OCI-LY3 (cell line): ENCODE measurements at regions not wholly inside any gene's neighbourhood (a gene's known extent, or its start where the extent isn't known, plus 50 kb on each side); places are given as distances from the start of the nearest gene placed in this dataset.

ENCODE experiments used
- H2AFZ ChIP-seq: fragments of 200-600, 300-600 bp; shearing (Covaris generic); 2 replicates; pipeline ENCODE4 v1.6.0; 2014; ENCODE audit warnings: antibody characterized with exemption, low read depth, low read length
- H3K27ac ChIP-seq: fragments of 200-600, 300-600 bp; sonication (generic); 2 replicates; pipeline ENCODE4 v1.5.1; 2014; ENCODE audit warnings: mild to moderate bottlenecking, low read length, moderate library complexity, mixed read lengths
- H3K27me3 ChIP-seq: fragments of 200-600, 300-600 bp; sonication (generic); 2 replicates; pipeline ENCODE4 v1.6.1; 2014; ENCODE audit warnings: low read depth, low read length, mixed read lengths
- H3K36me3 ChIP-seq: fragments of 200-600, 300-600 bp; sonication (generic); replicated peaks from 2 replicates; pipeline ENCODE3; 2014; ENCODE audit warnings: low read depth, low read length, mixed read lengths
- H3K4me1 ChIP-seq: fragments of 300-600, 200-600 bp; sonication (generic); 2 replicates; pipeline ENCODE4 v1.6.1; 2014; ENCODE audit warnings: low read length, mixed read lengths
- H3K4me2 ChIP-seq: fragments of 200-600, 300-600 bp; sonication (generic); 2 replicates; pipeline ENCODE4 v1.6.1; 2014; ENCODE audit warnings: low read length, mixed read lengths
- H3K4me3 ChIP-seq: fragments of 300-600, 200-600 bp; sonication (generic); 2 replicates; pipeline ENCODE4 v1.5.1; 2014; ENCODE audit warnings: antibody characterized with exemption, mild to moderate bottlenecking, low read length, moderate library complexity
- H3K79me2 ChIP-seq: fragments of 300-600, 200-600 bp; shearing (Covaris generic); 2 replicates; pipeline ENCODE4 v1.6.1; 2014; ENCODE audit warnings: mild to moderate bottlenecking, low read length, mixed read lengths
- H3K9ac ChIP-seq: fragments of 300-600, 200-600 bp; shearing (Covaris generic); 2 replicates; pipeline ENCODE4 v1.6.0; 2014; ENCODE audit warnings: mild to moderate bottlenecking, low read length, moderate library complexity
- H3K9me3 ChIP-seq: fragments of 200-600, 300-600 bp; shearing (Covaris generic); 2 replicates; pipeline ENCODE4 v1.6.1; 2014; ENCODE audit warnings: low read length, mixed read lengths; ENCODE audit not compliant: insufficient read depth
- H4K20me1 ChIP-seq: fragments of 200-600, 300-600 bp; sonication (generic); 2 replicates; pipeline ENCODE4 v1.6.1; 2016; ENCODE audit warnings: low read length, mixed read lengths; ENCODE audit not compliant: insufficient read depth
- EZH2phosphoT487 ChIP-seq: fragments of 200-600 bp; shearing (Covaris generic); IDR thresholded peaks from 2 replicates; pipeline ENCODE4 v1.6.1; 2018; ENCODE audit warnings: antibody characterized with exemption, mixed run types, low read depth
- TF ChIP-seq, protein P1 (sequence below): fragments of 200-600, 300-600 bp; sonication (generic); IDR thresholded peaks from 2 replicates; pipeline ENCODE4 v1.5.1; 2014; ENCODE audit warnings: antibody characterized with exemption, low read length, low read depth

DNA sequence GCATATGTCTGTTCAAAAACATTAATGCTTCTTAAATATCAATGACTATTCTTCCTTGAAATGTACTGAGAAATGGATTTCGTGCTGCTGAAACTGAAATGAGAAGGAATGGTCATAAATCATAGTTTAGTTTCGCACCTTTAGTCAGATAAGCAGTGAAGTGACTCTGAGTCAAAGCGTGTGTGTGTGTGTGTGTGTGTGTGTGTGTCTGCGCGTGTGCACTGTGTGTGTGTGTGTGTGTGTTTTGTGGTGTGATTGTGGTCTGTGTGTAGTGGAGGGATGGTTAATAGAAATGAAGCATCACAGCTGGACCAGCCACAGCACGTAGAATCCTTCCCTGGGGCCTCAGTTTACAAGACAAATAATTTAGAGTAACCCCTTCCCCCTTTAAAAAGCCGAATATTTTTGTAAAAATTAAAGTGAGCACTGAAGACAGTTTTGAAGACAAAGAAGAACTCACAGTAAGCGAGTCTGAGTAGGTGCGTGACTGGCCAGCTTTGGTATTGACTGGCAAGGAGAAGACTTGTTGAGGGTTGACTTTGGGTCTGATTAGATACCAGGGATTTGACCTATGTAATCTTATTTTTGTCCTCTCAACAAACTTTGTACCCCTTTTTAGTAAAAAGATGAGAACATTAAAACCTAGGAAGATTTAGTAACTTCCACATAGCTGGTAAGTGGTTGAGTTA is 202.0 kb upstream of the IL12A start:
- no peaks in the 10 kb centered on the region for H3K36me3 ChIP-seq
- no peak overlapping the region for H3K4me2 ChIP-seq
- no peak overlapping the region for H3K9ac ChIP-seq
- no peaks in the 10 kb centered on the region for H3K9me3 ChIP-seq
- H3K27ac ChIP-seq = no peak overlapping the region
- no peak overlapping the region for H3K4me3 ChIP-seq
- H3K27me3 ChIP-seq = peaks cover 20% of the 10 kb centered on the region
- no peaks in the 10 kb centered on the region for H4K20me1 ChIP-seq
- H2AFZ ChIP-seq = no peak overlapping the region
- TF ChIP-seq, protein P1, sequence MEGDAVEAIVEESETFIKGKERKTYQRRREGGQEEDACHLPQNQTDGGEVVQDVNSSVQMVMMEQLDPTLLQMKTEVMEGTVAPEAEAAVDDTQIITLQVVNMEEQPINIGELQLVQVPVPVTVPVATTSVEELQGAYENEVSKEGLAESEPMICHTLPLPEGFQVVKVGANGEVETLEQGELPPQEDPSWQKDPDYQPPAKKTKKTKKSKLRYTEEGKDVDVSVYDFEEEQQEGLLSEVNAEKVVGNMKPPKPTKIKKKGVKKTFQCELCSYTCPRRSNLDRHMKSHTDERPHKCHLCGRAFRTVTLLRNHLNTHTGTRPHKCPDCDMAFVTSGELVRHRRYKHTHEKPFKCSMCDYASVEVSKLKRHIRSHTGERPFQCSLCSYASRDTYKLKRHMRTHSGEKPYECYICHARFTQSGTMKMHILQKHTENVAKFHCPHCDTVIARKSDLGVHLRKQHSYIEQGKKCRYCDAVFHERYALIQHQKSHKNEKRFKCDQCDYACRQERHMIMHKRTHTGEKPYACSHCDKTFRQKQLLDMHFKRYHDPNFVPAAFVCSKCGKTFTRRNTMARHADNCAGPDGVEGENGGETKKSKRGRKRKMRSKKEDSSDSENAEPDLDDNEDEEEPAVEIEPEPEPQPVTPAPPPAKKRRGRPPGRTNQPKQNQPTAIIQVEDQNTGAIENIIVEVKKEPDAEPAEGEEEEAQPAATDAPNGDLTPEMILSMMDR = no peak
- no peak for TF ChIP-seq EZH2phosphoT487
- H3K79me2 ChIP-seq = no peaks in the 10 kb centered on the region
- peaks cover 19% of the 10 kb centered on the region for H3K4me1 ChIP-seq

DNA sequence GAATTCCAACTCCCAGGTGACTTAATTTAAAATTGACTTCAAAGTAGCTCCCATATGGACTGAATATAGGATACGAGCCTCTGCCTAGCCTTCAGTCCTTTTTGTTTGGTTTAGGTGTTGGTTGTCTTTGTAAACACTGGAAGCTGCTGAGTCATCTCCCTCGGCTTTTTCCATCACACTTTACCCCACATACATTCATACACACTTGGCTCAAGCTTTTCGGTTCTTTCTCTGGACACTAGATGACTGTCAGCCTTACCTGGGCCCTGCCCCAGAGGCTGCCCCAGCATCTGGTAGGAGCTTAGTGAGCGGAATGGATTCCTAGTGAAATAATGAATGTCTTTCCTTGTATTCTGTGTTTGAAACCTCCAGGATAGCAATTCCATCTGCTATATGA is 201.5 kb upstream of the IL12A start:
- H3K9me3 ChIP-seq = no peaks in the 10 kb centered on the region
- no peaks in the 10 kb centered on the region for H3K36me3 ChIP-seq
- H2AFZ ChIP-seq = no peak overlapping the region
- peaks cover 20% of the 10 kb centered on the region for H3K27me3 ChIP-seq
- peaks cover 19% of the 10 kb centered on the region for H3K4me1 ChIP-seq
- H3K79me2 ChIP-seq = no peaks in the 10 kb centered on the region
- no peak overlapping the region for H3K27ac ChIP-seq
- no peak overlapping the region for H3K4me2 ChIP-seq
- TF ChIP-seq, protein P1 = no peak
- no peak for TF ChIP-seq EZH2phosphoT487
- H3K4me3 ChIP-seq = no peak overlapping the region
- H4K20me1 ChIP-seq = no peaks in the 10 kb centered on the region
- no peak overlapping the region for H3K9ac ChIP-seq

DNA sequence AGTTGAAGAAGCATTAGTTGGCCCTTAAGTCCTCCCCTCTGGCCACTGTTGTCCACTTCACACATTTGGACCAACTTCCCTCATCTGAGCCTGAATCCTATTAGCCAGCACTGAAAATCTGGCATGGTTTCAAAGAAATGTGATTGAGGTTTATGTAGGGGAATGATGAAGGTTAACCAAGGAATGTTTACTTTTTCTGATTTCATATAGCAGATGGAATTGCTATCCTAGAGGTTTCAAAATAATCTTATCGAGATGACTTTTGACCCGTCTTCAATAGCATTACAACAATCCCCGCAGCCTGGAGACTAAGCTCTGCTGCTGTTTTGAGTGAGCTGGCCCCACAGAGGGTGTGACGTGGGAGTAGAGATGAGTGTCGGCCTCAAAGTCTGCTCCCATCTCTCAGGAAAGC is 200.8 kb upstream of the IL12A start:
- no peak overlapping the region for H3K4me3 ChIP-seq
- H3K27me3 ChIP-seq = peaks cover 16% of the 10 kb centered on the region
- no peaks in the 10 kb centered on the region for H4K20me1 ChIP-seq
- no peak overlapping the region for H3K4me2 ChIP-seq
- no peak overlapping the region for H3K27ac ChIP-seq
- no peak overlapping the region for H3K9ac ChIP-seq
- no peak overlapping the region for H2AFZ ChIP-seq
- no peaks in the 10 kb centered on the region for H3K79me2 ChIP-seq
- TF ChIP-seq, protein P1 = no peak
- no peak for TF ChIP-seq EZH2phosphoT487
- no peaks in the 10 kb centered on the region for H3K9me3 ChIP-seq
- H3K4me1 ChIP-seq = peaks cover 19% of the 10 kb centered on the region
- no peaks in the 10 kb centered on the region for H3K36me3 ChIP-seq

DNA sequence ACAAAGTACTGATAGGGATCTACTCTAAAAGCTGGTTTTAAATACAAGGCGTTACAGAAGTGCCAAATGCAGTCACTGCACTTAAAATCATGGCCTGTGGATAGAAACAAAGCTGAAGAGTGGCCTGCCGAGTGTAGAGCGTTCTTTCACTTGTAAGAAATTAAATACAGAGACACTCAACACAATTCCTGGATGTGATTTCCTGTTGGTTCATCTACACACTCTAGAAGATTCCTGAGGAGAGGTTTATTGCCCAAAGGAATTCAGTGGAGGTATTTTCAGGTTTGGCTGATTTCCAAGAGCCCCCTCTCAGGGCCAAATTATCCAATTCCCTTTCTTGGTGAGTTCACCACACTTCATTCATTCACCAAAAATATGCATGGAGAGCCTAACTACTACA is 200.3 kb upstream of the IL12A start:
- no peak overlapping the region for H2AFZ ChIP-seq
- TF ChIP-seq, protein P1 = no peak
- no peak for TF ChIP-seq EZH2phosphoT487
- no peak overlapping the region for H3K27ac ChIP-seq
- no peaks in the 10 kb centered on the region for H3K9me3 ChIP-seq
- H3K36me3 ChIP-seq = no peaks in the 10 kb centered on the region
- peaks cover 12% of the 10 kb centered on the region; the same call in 1 of the 2 replicates for H3K27me3 ChIP-seq
- no peaks in the 10 kb centered on the region for H3K79me2 ChIP-seq
- H3K9ac ChIP-seq = no peak overlapping the region
- no peaks in the 10 kb centered on the region for H4K20me1 ChIP-seq
- no peak overlapping the region for H3K4me2 ChIP-seq
- peaks cover 19% of the 10 kb centered on the region for H3K4me1 ChIP-seq
- H3K4me3 ChIP-seq = no peak overlapping the region
